ENCODE measurements at regions not wholly inside any gene's neighbourhood (a gene's known extent, or its start where the extent isn't known, plus 50 kb on each side); places are given as distances from the start of the nearest gene placed in this dataset.

DNA sequence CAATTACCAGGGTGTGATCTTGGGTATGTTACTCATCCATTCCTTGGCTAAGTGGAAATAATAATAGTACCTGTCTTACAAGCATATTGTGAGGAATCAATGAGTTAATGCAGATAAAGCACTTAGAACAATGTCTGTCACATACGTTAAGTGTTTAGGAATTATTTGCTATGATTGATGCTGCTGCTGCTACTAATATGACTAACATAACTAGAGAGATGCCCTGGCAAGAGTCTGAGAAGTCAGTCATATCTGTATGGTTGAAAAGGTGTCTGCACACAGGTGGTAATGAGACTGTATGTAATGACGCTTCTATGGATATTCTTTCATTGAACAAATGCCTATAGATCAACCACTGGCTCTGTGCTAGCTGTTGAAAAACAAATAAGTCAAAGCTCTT is 100.1 kb upstream of the PCGF5 start:
- no peak for TF ChIP-seq CTCF (conservative IDR thresholded peaks at IDR 0.05; ENCODE audit: low read length)
- no peak for DNase-seq (ENCODE audit: low read depth)
- no peak overlapping the region for H3K4me3 ChIP-seq (ENCODE audit: low read length)

- no peak for DNase-seq (ENCODE audit: low read depth)
- no peak for TF ChIP-seq CTCF (conservative IDR thresholded peaks at IDR 0.05; ENCODE audit: low read length)
- H3K4me3 ChIP-seq (ENCODE audit: low read length) = no peak overlapping the region
Observed at GRCh38 chr10:91123261-91123660, 97.2 kb upstream of the PCGF5 start.

GRCh38 chr10:91124016-91124415 is 96.4 kb upstream of the PCGF5 start:
- DNase-seq (ENCODE audit: low read depth) = no peak
- TF ChIP-seq CTCF (conservative IDR thresholded peaks at IDR 0.05; ENCODE audit: low read length) = no peak
- H3K4me3 ChIP-seq (ENCODE audit: low read length) = no peak overlapping the region

DNA sequence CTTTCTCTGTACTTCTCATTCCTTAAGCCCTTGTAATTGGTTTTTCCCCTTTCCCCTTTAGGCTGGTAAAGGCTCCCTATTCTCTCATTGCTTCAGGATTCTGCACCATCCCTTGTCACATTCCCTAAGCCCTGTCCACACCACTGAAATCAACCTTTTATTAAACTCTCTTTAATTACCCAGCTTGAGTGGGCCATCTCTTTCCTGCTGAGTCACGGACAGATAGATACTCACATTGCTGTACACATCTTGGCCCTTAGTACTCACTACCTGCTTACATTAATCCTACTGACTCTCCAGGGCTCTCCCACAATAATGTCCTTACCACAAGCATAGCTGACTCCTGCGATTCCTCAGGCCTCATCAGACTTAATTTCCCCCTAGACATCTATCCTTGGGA is 94.0 kb upstream of the PCGF5 start:
- no peak overlapping the region for H3K4me3 ChIP-seq (ENCODE audit: low read length)
- no peak for DNase-seq (ENCODE audit: low read depth)
- TF ChIP-seq CTCF (conservative IDR thresholded peaks at IDR 0.05; ENCODE audit: low read length) = no peak

GRCh38 chr10:91127341-91128082 is 93.0 kb upstream of the PCGF5 start:
- DNase-seq (ENCODE audit: low read depth) = no peak
- no peak for TF ChIP-seq CTCF (conservative IDR thresholded peaks at IDR 0.05; ENCODE audit: low read length)
- H3K4me3 ChIP-seq (ENCODE audit: low read length) = no peak overlapping the region

DNA sequence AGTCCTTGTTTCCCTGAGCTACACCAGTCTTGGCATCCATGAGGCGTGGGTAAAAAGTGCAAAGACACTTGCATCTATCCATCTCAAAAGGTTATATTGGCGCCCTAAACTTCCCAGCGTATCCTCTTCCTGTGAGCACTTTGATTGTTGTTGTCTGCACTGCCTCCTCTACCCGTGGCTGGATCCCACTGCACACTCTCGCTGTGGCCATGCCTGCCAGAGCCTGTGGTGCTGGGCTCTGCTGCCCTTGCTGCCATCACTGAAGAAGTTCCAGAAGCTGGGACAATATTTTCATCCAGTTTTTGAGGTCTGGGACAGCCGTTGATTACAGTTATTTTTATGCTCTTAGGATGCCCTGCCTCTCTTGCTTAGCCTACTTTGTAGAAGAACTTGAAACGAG is 85.3 kb upstream of the PCGF5 start:
- TF ChIP-seq CTCF (conservative IDR thresholded peaks at IDR 0.05; ENCODE audit: low read length) = no peak

DNA sequence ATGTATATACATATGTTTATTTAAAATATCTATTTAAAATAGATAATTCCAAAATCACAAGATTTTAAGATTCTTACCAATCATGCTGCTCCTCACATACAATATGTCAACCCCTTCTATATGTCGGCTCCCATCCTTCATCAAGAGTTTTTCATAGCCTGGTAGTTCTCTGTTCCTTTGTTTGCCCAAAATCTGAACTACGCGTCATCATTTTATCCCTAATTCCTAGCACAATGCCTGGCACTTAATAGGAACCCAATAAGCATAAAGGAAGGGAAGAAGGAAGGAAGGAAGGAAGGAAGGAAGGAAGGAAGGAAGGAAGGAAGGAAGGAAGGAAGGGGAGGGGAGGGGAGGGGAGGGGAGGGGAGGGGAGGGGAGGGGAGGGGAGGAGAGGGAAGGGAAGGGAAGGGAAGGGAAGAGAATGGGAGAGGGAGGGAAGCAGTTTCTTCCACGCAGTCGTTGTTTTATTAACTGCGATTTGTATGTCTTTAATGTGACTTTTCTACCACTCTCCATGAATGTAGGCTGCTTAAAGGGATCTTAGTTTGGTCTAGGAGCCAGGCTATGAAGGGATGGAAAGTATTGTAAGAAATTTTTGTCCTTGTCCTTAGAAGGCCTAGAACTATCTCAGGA is 83.3 kb upstream of the PCGF5 start:
- no peak overlapping the region for H3K4me3 ChIP-seq (ENCODE audit: low read length)
- TF ChIP-seq CTCF (conservative IDR thresholded peaks at IDR 0.05; ENCODE audit: low read length) = no peak
- no peak for DNase-seq (ENCODE audit: low read depth)

More for the DNA sequence above, 85.3 kb upstream of the PCGF5 start:
- no peak overlapping the region for H3K4me3 ChIP-seq (ENCODE audit: low read length)
- DNase-seq (ENCODE audit: low read depth) = no peak
